ENCODE measurements at regions not wholly inside any gene's neighbourhood (a gene's known extent, or its start where the extent isn't known, plus 50 kb on each side); places are given as distances from the start of the nearest gene placed in this dataset.

GRCh38 chr22:22753526-22754267 lies 109.3 kb downstream of the GGTLC2 start:
- no peaks in the 10 kb centered on the region for H3K9me3 ChIP-seq
- H3K27me3 ChIP-seq: no peaks in the 10 kb centered on the region
- H3K27ac ChIP-seq: no peak overlapping the region
- peak in 4 of 5 donors; percentile 19 to 55 (median 34) for DNase-seq
- intact Hi-C loops (cut with DNase I): loop anchor here in 1 of 4 donors (10.0 kb wide), 1 partner anchor 169 kb away; no protein-coding TSS in a partner anchor
- H3K4me3 ChIP-seq: no peak overlapping the region
- no peaks in the 10 kb centered on the region for H3K4me1 ChIP-seq (ENCODE audit: insufficient read depth)
- no peaks in the 10 kb centered on the region for H3K36me3 ChIP-seq
- TF ChIP-seq CTCF (IDR thresholded peaks at IDR 0.05) (no peak), POLR2A (IDR thresholded peaks at IDR 0.05) (no peak), EP300 (IDR thresholded peaks at IDR 0.05) (no peak)
- 8 to 16% (median 9%) methylated on average over 7 of the region's 7 CpGs for WGBS, 3 donors

- H3K4me3 ChIP-seq: no peak overlapping the region
- intact Hi-C loops (cut with DNase I): loop anchor here in 1 of 4 donors (10.0 kb wide), 1 partner anchor 169 kb away; no protein-coding TSS in a partner anchor
- H3K36me3 ChIP-seq: no peaks in the 10 kb centered on the region
- H3K9me3 ChIP-seq: no peaks in the 10 kb centered on the region
- WGBS, 3 donors: 88 to 91% (median 90%) methylated on average over 3 of the region's 3 CpGs
- no peak for DNase-seq
- H3K27ac ChIP-seq: no peak overlapping the region
- H3K27me3 ChIP-seq: no peaks in the 10 kb centered on the region
- no peaks in the 10 kb centered on the region for H3K4me1 ChIP-seq (ENCODE audit: insufficient read depth)
- TF ChIP-seq POLR2A (IDR thresholded peaks at IDR 0.05) (no peak), EP300 (IDR thresholded peaks at IDR 0.05) (no peak)
Observed at GRCh38 chr22:22754268-22754657, 109.8 kb downstream of the GGTLC2 start.

- TF ChIP-seq CTCF (IDR thresholded peaks at IDR 0.05): no peak
- TF ChIP-seq EP300 (IDR thresholded peaks at IDR 0.05): no peak
- TF ChIP-seq POLR2A (IDR thresholded peaks at IDR 0.05): no peak
- 75 to 87% (median 84%) methylated on average over 8 of the region's 8 CpGs for WGBS, 3 donors
Observed at GRCh38 chr22:22754961-22755777, 110.8 kb downstream of the GGTLC2 start.

GRCh38 chr22:22755778-22756100 lies 111.3 kb downstream of the GGTLC2 start:
- H3K36me3 ChIP-seq: no peaks in the 10 kb centered on the region
- no peaks in the 10 kb centered on the region for H3K27me3 ChIP-seq
- no peak for DNase-seq
- H3K4me1 ChIP-seq (ENCODE audit: insufficient read depth): no peaks in the 10 kb centered on the region
- intact Hi-C loops (cut with DNase I): loop anchor here in 1 of 4 donors (10.0 kb wide), 1 partner anchor 171 kb away; no protein-coding TSS in a partner anchor
- H3K27ac ChIP-seq: no peak overlapping the region
- no peak overlapping the region for H3K4me3 ChIP-seq
- no peaks in the 10 kb centered on the region for H3K9me3 ChIP-seq
- TF ChIP-seq EP300 (IDR thresholded peaks at IDR 0.05) (no peak), CTCF (IDR thresholded peaks at IDR 0.05) (no peak), POLR2A (IDR thresholded peaks at IDR 0.05) (no peak)

More at GRCh38 chr22:22754961-22755777, 110.8 kb downstream of the GGTLC2 start:
- Histone ChIP-seq H3K9me3 (no peaks in the 10 kb centered on the region), H3K4me3 (no peak overlapping the region), H3K4me1 (ENCODE audit: insufficient read depth) (no peaks in the 10 kb centered on the region), H3K27me3 (no peaks in the 10 kb centered on the region), H3K27ac (no peak overlapping the region), H3K36me3 (no peaks in the 10 kb centered on the region)
- no peak for DNase-seq
- intact Hi-C loops (cut with DNase I): loop anchor here in 1 of 4 donors (10.0 kb wide), 1 partner anchor 170 kb away; no protein-coding TSS in a partner anchor

All from ovary (tissue), 7 donors.